ENCODE measurements at regions not wholly inside any gene's neighbourhood (a gene's known extent, or its start where the extent isn't known, plus 50 kb on each side); places are given as distances from the start of the nearest gene placed in this dataset.

- TF ChIP-seq EZH2 (IDR thresholded peaks at IDR 0.05; ENCODE audit: insufficient read depth, poor library complexity, severe bottlenecking) (no peak), EZH2phosphoT487 (IDR thresholded peaks at IDR 0.05; ENCODE audit: insufficient read depth, low read depth) (no peak)
Observed at GRCh38 chr11:45371251-45372115, 85.3 kb upstream of the SYT13 start.

Measured in GM23248 (cell line).